GM19372 (cell line): ENCODE measurements at regions not wholly inside any gene's neighbourhood (a gene's known extent, or its start where the extent isn't known, plus 50 kb on each side); places are given as distances from the start of the nearest gene placed in this dataset.

Source experiments
- ATAC-seq: cut with Tn5 transposase; IDR thresholded peaks from one replicate; pipeline ENCODE4 v1.9.1; 2021; ENCODE audit warnings: mild to moderate bottlenecking, low read depth, moderate library complexity; ENCODE audit not compliant: unreplicated experiment

DNA sequence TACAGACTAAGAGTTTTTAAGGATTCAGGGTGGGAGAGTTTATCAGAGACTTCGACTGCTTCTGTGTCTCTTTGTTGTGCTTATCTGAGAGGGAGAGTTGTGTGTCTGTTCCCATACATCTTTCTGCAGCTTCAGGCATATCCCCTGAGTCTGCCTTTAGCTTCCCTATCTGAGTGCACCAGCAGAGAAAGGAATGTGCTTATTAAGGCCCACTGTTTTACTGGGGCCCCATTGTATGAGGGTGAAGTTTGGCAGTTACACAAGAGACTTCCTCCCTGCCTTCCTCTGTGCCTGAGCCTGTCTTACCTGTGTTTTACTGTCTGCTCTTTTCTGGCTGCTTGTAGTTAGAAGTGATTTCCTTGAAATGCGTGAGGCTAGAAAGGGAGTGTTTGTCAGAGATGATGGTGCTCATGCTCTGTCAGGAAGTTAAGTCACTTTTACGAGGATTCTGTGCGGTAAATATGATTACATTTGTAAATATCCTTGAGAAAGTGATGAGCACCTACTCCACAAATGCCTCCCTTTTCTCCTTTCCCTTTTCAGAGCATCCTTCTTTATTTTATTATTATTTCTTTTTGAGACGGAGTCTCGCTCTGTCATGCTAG, 1228.9 kb upstream of the MIR17HG start:
- no peak for ATAC-seq

DNA sequence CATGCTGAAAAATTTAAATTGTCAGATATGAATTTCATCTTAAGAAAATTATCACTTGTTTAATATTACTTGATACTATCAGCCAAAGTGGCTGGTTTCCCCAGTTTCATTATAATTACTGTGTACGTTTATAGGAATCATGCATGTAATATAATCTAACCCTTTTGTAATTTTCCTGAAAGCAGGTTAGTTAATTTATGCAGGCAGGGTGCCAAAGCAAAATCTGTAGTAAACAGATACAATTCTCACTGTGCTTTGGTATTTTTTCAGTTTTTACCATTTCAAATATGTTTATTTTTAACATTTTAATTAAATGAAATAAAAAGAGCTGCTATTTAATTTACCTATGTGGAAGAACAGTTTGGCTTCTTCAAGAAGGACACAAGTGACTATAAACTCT, 1227.5 kb upstream of the MIR17HG start:
- no peak for ATAC-seq

DNA sequence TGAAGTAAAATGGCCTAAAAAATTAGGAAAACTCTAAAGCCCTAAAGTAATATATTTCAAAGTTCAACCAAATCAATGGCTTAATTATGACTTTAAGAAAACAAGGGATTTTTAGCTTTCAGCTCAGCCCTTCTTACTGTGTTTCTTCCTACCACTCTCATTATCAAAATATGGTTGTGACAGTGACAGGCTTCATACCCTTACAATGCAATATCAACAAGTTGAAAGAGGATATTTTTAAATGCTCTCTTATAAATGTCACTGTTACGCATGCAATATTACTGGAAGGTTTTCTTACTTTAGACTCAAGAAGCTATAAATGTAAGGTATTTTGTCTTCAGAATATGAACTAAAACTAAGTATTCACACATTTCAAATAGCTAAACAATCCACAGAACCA, 1225.7 kb upstream of the MIR17HG start:
- ATAC-seq = no peak

DNA sequence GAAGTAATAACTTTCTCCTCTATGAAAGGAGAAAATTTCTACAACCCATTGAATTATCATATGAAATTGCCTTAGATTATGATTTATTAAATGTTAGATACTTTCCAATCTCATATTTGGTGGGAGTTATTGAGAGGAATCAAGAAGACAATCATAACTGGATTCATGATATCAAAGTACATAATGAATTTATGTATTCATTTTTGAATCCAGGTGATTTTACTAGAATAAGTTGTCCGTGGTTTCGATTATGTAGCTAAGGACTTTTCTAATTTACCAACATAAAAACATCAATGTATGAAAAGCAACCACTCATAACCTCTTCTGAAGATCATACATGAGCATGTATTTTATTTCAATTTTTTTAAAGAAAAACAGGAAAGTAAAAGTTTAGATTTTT, 1225.0 kb upstream of the MIR17HG start:
- no peak for ATAC-seq

DNA sequence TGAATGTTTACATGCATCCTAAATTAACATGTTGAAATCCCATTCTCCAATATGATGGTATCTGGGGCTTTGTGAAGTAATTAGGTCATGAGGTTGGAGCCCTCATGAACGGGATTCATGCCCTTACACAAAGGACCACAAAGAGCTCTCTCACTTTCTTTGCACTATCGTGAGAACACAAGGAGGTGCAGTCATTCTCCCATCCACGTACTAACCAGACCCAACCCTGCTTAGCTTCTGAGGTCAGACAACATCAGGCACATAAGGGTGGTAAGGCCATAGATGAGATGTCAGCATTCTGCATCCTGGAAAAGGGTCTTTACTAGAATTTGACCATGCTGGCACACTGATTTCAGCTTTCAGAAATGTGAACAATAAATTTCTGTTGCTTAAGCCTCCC, 1211.9 kb upstream of the MIR17HG start:
- no peak for ATAC-seq

DNA sequence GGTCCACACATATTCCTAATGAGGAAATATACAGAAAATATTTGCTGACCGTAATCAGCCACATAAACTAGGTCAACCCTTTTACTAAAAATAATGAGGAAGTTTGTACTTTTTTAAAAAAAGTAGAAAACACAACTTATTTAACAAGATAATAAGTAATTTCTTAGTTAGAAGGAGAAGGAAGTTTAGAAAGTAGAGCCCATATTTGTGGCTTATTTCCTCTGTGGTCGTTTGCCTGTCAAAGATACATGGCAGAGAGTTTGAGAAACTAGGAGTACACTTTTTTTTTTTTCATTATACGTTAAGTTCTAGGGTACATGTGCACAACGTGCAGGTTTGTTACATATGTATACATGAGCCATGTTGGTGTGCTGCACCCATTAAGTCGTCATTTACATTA, 1205.2 kb upstream of the MIR17HG start:
- no peak for ATAC-seq

DNA sequence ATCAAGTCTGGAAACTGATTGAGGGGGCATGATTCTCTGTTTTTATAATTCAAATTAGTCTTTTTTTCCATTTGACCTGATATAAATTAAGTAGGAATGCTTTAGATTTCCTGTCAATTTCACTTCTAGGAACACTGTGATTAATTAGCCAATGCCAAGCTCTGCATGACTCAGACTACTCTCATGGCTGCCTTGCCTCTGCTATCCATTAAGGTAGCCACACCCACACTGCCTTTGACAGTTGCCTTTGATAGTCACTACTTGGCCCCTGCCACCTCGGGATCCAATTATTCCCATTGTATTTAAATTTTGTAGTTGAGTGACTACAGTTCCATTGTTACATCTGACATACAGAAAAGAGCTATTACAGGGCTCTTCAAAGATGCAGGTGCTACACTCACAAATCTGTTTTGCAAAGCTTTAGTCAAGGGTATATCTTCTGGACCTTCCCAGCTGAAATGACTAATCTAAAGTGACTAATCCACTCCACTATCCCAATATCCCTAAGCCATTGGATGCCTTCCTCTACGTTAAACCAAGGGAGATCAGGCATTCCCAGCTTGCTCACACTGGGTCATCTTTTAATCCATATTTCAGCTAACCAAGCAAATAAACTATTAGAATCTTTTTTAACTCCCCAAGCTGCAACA, 1193.1 kb upstream of the MIR17HG start:
- ATAC-seq = no peak

DNA sequence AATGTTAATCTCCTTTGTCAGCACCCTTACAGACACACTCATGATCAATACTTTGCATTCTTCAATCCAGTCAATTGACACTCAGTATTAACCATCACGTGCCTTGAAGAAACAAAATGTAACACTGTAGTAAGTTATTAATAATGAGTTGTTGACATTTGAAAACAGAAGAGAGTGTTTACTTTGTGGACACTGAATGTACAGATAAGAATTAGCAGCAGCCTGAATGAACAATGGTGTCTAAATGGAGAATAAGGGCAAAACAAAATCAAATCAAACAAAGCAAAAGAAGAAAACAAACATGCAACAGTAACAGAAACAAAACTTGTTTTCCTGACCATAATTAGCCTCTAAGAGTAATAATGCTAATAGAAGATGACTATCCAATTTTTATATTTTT, 1191.1 kb upstream of the MIR17HG start:
- no peak for ATAC-seq

DNA sequence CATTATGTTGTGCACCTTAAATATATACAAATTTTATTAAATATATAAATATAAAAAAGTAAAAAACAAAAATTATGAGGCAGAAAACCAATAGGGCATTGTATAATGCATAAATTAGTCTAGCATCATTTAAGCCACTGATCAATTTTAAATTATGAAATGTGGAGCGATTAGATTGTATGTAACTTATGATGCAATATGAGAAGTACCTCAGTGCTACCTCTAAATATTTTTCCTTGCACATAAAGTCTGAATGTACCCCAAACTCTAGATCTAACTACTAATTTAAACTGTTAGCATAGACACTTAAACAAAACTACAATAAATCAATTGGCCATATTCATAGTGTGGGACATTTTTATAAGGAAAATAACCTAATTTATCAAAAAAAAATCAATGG, 1178.5 kb upstream of the MIR17HG start:
- ATAC-seq = no peak

DNA sequence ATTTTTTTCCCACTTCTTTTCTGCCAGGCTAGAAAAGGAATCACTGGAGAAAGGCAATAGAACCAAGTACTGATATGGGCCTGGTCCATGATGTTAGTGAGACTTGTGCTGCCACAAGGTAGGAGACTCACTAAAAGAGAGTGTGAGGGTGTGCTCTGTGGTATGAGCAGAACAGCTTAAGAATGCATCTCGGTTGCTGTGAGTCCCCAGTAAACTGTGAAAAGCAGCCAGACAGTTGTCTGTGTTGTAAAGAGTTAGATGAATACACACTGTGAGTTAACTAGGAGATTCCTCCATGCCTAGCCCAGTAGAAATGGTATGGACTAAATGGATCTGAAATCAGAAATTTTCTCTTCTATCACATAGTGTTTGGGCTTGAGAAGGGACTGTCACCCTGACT, 1177.3 kb upstream of the MIR17HG start:
- ATAC-seq = no peak

DNA sequence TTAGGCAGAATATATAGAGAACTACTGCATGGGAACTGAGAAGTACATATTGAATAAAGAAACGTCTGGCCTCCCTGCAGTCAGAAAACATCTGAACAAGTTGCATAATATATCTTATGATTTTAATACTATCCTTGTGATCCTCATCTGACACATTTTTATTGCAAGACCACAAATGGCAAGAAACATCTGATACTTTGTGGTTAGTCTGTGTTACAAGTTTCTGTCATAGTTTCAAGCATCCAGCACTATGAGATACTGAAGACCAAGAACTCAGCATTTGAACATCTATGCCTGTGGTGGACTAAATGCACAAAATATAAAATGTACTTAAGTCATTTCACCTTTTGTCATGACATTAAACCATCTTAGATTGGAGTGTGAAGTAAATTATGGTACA, 1175.8 kb upstream of the MIR17HG start:
- no peak for ATAC-seq

DNA sequence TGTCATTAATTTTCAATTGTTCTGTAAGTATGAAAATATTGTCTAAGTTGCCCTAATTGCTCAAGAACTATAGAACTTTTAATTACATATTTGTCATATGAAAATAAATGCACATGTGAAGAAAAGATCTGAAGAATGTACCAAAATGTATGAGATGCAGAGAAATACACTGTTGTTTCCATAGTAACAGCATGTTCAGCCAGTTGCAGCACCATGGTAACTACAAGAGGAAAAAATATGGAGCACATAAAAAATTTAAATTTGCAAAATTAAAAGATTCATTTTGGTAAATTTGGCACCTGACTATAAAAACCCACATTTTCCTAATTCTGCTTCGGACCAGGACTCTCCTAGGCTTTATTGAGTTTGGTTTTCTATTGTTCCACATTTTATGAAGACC, 1170.0 kb upstream of the MIR17HG start:
- no peak for ATAC-seq

DNA sequence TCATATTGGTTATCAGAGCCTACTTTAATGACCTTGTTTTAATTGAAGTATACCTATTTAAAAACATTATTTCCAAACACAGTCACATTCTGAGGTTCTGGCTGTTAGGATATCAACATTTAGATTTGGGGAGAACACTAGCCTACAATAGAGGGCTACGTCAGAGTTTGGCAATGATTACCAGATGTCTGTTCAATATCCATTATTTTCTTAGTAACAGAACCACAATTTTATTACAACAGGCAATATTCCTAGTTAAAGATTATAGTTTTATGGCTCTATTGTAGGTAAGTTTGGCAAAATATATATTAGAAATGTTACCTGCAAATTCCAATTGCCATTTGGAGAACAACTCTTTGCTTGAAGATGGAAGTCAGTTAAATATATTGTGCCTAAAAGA, 1163.1 kb upstream of the MIR17HG start:
- ATAC-seq = no peak

DNA sequence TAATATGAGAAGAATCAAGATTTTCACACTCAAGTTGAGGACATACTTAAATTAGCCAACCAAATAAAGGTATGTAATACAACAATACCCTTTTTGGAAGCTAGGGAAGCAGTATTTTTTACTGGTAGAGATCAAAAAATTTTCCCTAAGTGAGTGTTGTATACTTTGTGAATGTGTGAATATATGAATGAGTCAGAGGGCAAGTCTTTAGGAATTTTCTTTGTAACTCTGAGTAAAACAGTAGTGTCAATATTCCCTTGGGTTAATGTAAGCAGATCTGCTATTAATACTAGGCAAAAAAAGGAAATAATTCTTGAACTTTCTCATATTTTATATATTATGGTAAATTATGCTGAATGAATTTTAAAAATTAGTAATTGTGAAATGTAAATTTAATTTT, 1161.8 kb upstream of the MIR17HG start:
- ATAC-seq = no peak

DNA sequence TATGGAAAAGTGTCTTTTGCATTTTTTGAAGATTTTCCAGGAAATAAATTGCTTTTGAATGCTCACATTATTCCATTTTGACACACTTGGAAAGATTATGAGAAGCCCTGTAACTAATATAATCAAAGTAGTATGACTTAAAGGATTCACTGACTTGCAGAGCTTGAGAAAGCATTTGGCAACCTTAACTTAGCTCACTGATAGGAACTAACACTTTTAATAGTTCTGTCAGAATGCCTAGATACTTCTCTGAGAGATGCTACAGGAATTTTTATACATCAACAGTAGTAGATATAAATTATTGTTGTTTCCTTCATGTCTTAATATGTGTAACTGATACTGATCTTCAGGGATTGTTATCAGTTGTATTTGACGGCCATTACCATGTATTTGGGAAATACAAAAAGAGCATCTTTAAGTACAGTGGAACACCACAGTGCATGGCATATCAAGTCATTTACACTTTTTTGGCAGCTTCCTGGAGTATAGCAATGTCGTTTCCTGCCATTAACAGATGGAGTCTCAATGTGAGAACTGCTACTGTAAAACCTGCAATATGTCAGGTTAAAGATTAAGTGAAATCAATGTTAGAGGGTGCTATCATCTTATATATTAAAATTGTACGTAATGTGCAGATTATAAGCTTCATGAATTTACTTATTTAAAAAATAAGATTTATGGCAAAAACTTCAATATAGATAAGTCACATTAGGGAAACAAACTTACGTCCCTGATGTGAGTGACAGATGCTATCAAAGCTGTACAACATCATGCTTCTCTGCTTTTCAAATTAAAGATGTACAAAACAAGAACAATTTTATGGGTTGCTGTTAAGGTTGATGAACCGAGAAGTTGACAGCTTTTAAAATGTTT, 1159.8 kb upstream of the MIR17HG start:
- ATAC-seq = no peak

DNA sequence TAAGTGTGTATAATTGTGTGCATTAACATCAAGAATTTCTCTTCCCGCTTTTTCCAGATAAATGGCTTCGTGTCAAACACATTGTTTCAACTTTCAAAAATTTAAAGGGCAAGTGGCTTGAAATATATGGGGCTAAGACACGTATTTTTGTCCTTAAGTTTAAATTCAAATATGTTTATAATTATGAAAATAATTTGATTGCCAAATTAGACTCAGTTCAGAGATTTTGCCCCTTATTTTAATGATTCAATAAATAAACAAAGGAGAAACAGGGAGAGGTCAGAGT, 1159.2 kb upstream of the MIR17HG start:
- ATAC-seq = no peak

DNA sequence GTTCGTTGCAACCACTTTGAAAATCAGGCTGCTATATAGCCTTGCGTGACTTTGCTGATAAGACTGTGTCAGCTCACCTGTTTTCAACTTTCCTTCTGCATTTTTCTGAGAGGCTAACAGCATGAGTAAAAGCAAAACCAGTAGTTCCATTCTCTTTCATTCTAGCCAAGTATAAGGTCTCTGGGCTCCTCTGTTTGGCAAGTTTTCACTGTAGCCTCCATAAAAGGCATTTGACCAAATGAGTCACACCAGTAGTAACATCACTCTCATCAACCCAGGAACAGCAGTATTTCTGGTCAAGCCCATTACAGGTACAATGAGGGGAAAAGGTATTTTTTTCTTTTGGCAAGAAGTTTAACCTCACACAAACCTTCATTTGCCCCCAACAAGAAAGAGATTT, 1149.8 kb upstream of the MIR17HG start:
- no peak for ATAC-seq

DNA sequence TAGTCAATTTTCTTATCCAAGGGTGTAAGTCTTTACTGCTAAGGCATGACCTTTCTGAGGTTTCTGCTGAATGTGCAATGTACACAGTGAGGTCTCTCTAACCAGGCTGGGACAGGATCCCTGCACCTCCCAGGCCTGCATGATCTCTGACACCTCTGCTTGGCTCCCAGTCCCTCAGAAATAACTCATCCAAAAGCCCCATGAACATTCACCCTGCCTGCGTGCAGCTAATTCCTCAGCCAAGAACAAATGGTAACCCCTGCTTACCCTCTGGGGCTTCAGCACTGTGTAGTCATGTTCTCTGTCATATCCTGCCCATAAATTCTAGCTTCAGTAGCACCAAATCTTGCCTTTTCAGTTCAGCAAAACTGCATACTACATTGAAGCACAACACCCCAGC, 1146.3 kb upstream of the MIR17HG start:
- ATAC-seq = no peak

DNA sequence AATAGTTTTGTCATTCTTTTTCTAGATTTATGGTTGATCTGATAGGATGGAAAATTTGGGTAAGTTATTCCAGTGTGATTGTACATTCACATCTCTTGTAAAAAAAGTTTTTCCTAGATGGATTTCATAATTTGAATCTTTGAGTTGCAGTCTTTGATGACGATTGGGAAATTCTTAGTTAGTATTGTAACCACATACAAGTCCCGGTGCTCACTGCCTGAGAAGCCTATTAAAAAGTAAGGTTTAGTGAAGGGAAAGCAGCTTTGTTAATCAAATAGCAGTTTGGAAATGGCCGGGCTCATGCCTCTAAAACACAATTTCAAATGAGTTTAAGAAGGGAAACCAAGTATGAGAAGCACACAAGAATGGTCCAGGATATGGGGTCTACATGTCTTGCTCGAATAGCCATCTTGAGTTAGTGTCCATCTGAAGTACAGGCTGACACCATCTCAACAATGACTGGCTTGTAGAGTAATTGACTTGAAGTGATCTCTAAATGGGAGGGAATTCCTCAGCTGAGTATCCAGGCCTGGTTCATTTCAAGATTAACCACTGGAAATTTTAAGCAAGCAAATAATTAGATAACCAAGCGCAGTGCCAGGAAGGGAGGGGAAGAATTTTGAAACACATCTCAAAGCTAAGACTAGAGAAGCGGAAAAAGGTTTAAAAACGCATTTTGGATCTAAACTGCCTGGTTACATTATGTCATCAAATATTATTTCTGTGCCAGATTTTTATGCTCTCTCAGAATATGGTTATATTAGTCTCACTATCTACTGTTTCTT, 1145.6 kb upstream of the MIR17HG start:
- no peak for ATAC-seq

DNA sequence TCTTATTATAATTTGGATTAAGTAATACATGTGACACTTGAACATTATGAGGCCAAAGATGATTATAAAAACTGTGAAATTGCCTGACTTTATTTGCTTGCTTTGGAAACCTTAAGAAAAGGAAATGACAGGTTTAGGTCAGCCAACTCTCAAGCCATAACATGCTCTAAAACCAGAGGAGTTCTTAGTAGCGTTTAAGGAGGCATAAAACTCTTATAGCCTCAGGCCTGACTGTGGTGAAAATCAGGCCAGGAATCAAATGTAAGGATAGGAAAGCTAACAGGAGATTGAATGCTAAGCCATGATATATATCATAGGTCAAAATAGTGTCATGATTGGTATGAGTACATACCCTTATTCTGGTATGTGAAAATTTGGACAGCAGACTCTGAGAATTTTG, 1142.4 kb upstream of the MIR17HG start:
- ATAC-seq = no peak

DNA sequence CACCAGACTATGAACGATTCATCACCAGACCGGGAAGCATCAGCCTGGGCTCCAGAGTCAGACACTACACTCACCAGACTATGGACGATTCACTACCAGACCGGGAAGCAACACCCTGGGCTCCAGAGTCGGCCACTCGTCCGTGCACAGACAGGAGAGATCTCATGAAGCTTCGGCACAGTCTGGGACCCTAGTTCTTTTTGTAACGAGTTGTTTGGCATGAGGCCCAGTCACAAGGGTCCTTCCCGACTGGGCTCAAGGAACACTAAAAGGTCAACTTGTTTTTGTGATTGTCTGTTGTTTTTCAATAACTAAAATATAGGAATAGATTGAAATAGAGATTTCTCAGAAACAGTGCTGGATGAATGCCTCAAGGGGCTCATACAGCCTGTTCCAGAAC, 1141.6 kb upstream of the MIR17HG start:
- no peak for ATAC-seq
